SU-DHL-6 (cell line): ENCODE measurements at regions not wholly inside any gene's neighbourhood (a gene's known extent, or its start where the extent isn't known, plus 50 kb on each side); places are given as distances from the start of the nearest gene placed in this dataset.
"Not testable (repeated sequence)": the region's sequence is repeated elsewhere in the genome, so short reads cannot be mapped to it uniquely, and the experiment has no call there.

Experiments used
- EZH2phosphoT487 ChIP-seq: fragments of 200-600 bp; sonication (generic), shearing (Covaris generic); conservative IDR thresholded peaks from 2 replicates; pipeline ENCODE4 v1.6.1; 2018; ENCODE audit warnings: mild to moderate bottlenecking, antibody characterized with exemption, low read length, moderate library complexity, mixed read lengths
- TF ChIP-seq, protein P1 (sequence below): fragments of 200-600 bp; sonication (generic); IDR thresholded peaks from one replicate; pipeline ENCODE4 v1.5.1; 2017; ENCODE audit warnings: antibody characterized with exemption, mild to moderate bottlenecking, low read length, moderate library complexity; ENCODE audit not compliant: insufficient read depth, poor library complexity, severe bottlenecking

GRCh38 chr3:84710288-84710687 is 248.5 kb upstream of the CADM2 start:
- TF ChIP-seq, protein P1, sequence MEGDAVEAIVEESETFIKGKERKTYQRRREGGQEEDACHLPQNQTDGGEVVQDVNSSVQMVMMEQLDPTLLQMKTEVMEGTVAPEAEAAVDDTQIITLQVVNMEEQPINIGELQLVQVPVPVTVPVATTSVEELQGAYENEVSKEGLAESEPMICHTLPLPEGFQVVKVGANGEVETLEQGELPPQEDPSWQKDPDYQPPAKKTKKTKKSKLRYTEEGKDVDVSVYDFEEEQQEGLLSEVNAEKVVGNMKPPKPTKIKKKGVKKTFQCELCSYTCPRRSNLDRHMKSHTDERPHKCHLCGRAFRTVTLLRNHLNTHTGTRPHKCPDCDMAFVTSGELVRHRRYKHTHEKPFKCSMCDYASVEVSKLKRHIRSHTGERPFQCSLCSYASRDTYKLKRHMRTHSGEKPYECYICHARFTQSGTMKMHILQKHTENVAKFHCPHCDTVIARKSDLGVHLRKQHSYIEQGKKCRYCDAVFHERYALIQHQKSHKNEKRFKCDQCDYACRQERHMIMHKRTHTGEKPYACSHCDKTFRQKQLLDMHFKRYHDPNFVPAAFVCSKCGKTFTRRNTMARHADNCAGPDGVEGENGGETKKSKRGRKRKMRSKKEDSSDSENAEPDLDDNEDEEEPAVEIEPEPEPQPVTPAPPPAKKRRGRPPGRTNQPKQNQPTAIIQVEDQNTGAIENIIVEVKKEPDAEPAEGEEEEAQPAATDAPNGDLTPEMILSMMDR = not testable (repeated sequence)
- TF ChIP-seq EZH2phosphoT487 = not testable (repeated sequence)
